ENCODE measurements at regions not wholly inside any gene's neighbourhood (a gene's known extent, or its start where the extent isn't known, plus 50 kb on each side); places are given as distances from the start of the nearest gene placed in this dataset.
"Not testable (repeated sequence)": the region's sequence is repeated elsewhere in the genome, so short reads cannot be mapped to it uniquely, and the experiment has no call there.

- no peak for DNase-seq
- Histone ChIP-seq H3K27me3 (ENCODE audit: insufficient read depth, low read length, poor library complexity) (no peaks in the 10 kb centered on the region), H3K9ac (ENCODE audit: low read depth, low read length) (no peak overlapping the region), H3K9me3 (ENCODE audit: insufficient read depth, low read length, severe bottlenecking) (peaks cover 10% of the 10 kb centered on the region), H3K4me2 (ENCODE audit: insufficient read depth, low read length) (no peak overlapping the region), H3K79me2 (ENCODE audit: insufficient read depth, low read length) (no peaks in the 10 kb centered on the region), H3K4me3 (ENCODE audit: low read depth in 1 of 2, low read length in 2 of 2) (no peak overlapping the region), H3K36me3 (ENCODE audit: insufficient read depth, low read length) (no peaks in the 10 kb centered on the region), H3K27ac (ENCODE audit: low read length) (no peak overlapping the region), H2AFZ (ENCODE audit: low read depth, low read length) (no peak overlapping the region), H3K4me1 (ENCODE audit: insufficient read depth, low read length) (no peaks in the 10 kb centered on the region), H4K20me1 (ENCODE audit: insufficient read depth, low read length) (no peaks in the 10 kb centered on the region)
- ATAC-seq (ENCODE audit: insufficient read depth, low read depth): no peak
- no peak for TF ChIP-seq EZH2 (IDR thresholded peaks at IDR 0.05; ENCODE audit: borderline replicate concordance, low read depth, low read length, severe bottlenecking)
- TF ChIP-seq, protein P1, sequence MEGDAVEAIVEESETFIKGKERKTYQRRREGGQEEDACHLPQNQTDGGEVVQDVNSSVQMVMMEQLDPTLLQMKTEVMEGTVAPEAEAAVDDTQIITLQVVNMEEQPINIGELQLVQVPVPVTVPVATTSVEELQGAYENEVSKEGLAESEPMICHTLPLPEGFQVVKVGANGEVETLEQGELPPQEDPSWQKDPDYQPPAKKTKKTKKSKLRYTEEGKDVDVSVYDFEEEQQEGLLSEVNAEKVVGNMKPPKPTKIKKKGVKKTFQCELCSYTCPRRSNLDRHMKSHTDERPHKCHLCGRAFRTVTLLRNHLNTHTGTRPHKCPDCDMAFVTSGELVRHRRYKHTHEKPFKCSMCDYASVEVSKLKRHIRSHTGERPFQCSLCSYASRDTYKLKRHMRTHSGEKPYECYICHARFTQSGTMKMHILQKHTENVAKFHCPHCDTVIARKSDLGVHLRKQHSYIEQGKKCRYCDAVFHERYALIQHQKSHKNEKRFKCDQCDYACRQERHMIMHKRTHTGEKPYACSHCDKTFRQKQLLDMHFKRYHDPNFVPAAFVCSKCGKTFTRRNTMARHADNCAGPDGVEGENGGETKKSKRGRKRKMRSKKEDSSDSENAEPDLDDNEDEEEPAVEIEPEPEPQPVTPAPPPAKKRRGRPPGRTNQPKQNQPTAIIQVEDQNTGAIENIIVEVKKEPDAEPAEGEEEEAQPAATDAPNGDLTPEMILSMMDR (IDR thresholded peaks at IDR 0.05; ENCODE audit: borderline replicate concordance, extremely low read depth, low read length, poor library complexity, severe bottlenecking): no peak
Measured at GRCh38 chr5:145407300-145408047, 427.7 kb downstream of the PRELID2 start.

DNA sequence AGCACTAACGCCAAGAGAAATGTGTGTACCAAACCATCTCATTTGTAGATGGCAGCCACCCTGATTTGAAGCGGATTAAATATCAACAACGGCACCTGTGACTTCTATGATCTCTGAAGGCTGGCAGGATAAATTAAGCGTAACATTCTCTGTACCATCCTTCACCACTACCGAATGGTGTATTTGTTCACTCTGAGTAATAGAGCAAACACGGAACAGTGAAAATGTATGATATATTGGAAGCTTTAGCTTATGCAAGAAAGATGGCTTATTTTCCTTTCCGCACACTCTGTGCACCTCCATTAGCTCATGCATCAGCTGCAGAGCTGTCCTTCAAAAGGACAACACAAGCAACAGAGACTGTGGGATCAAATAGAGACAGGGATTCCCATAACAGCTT, 431.1 kb downstream of the PRELID2 start:
- H3K79me2 ChIP-seq (ENCODE audit: insufficient read depth, low read length): no peaks in the 10 kb centered on the region
- H3K9me3 ChIP-seq (ENCODE audit: insufficient read depth, low read length, severe bottlenecking): peaks cover 10% of the 10 kb centered on the region
- no peak for DNase-seq
- H3K9ac ChIP-seq (ENCODE audit: low read depth, low read length): no peak overlapping the region
- H3K4me1 ChIP-seq (ENCODE audit: insufficient read depth, low read length): no peaks in the 10 kb centered on the region
- H2AFZ ChIP-seq (ENCODE audit: low read depth, low read length): no peak overlapping the region
- H3K27ac ChIP-seq (ENCODE audit: low read length): no peak overlapping the region
- no peaks in the 10 kb centered on the region for H4K20me1 ChIP-seq (ENCODE audit: insufficient read depth, low read length)
- H3K27me3 ChIP-seq (ENCODE audit: insufficient read depth, low read length, poor library complexity): no peaks in the 10 kb centered on the region
- TF ChIP-seq, protein P1 (IDR thresholded peaks at IDR 0.05; ENCODE audit: borderline replicate concordance, extremely low read depth, low read length, poor library complexity, severe bottlenecking): no peak
- no peak for TF ChIP-seq EZH2 (IDR thresholded peaks at IDR 0.05; ENCODE audit: borderline replicate concordance, low read depth, low read length, severe bottlenecking)
- no peaks in the 10 kb centered on the region for H3K36me3 ChIP-seq (ENCODE audit: insufficient read depth, low read length)
- no peak for ATAC-seq (ENCODE audit: insufficient read depth, low read depth)
- no peak overlapping the region for H3K4me2 ChIP-seq (ENCODE audit: insufficient read depth, low read length)
- H3K4me3 ChIP-seq (ENCODE audit: low read depth in 1 of 2, low read length in 2 of 2): no peak overlapping the region

DNA sequence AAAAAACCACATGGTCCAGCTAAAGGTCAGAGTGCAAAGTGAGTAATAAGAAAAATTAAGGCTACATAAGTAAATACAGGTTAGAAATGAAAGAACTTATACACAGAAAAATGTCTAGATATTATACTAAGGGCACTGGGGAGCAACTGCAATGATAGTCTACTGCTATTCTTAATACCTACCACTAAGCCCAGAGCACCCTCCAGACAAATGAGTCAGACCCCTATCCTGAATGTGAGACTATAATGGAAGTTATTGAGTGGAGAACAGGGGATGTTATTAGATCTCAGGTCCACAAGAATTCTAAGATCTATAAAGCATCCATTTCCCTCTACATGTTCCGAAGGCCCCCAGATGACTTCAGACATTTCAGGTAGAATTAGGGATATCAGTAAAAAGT, 438.3 kb downstream of the PRELID2 start:
- Histone ChIP-seq H3K4me3 (ENCODE audit: low read depth in 1 of 2, low read length in 2 of 2) (no peak overlapping the region), H3K27ac (ENCODE audit: low read length) (no peak overlapping the region), H3K27me3 (ENCODE audit: insufficient read depth, low read length, poor library complexity) (no peaks in the 10 kb centered on the region), H3K36me3 (ENCODE audit: insufficient read depth, low read length) (no peaks in the 10 kb centered on the region), H3K4me2 (ENCODE audit: insufficient read depth, low read length) (no peak overlapping the region), H3K9ac (ENCODE audit: low read depth, low read length) (no peak overlapping the region), H3K4me1 (ENCODE audit: insufficient read depth, low read length) (no peaks in the 10 kb centered on the region), H3K79me2 (ENCODE audit: insufficient read depth, low read length) (no peaks in the 10 kb centered on the region), H4K20me1 (ENCODE audit: insufficient read depth, low read length) (no peaks in the 10 kb centered on the region), H3K9me3 (ENCODE audit: insufficient read depth, low read length, severe bottlenecking) (no peaks in the 10 kb centered on the region), H2AFZ (ENCODE audit: low read depth, low read length) (no peak overlapping the region)
- no peak for ATAC-seq (ENCODE audit: insufficient read depth, low read depth)
- TF ChIP-seq EZH2 (IDR thresholded peaks at IDR 0.05; ENCODE audit: borderline replicate concordance, low read depth, low read length, severe bottlenecking): no peak
- TF ChIP-seq, protein P1 (IDR thresholded peaks at IDR 0.05; ENCODE audit: borderline replicate concordance, extremely low read depth, low read length, poor library complexity, severe bottlenecking): no peak
- DNase-seq: no peak

GRCh38 chr5:145395151-145395550, 440.0 kb downstream of the PRELID2 start:
- not testable (repeated sequence) for H3K79me2 ChIP-seq (ENCODE audit: insufficient read depth, low read length); H3K27ac ChIP-seq (ENCODE audit: low read length); H3K36me3 ChIP-seq (ENCODE audit: insufficient read depth, low read length); H3K9me3 ChIP-seq (ENCODE audit: insufficient read depth, low read length, severe bottlenecking); H3K4me1 ChIP-seq (ENCODE audit: insufficient read depth, low read length); H2AFZ ChIP-seq (ENCODE audit: low read depth, low read length); ATAC-seq (ENCODE audit: insufficient read depth, low read depth); H3K9ac ChIP-seq (ENCODE audit: low read depth, low read length); H3K4me2 ChIP-seq (ENCODE audit: insufficient read depth, low read length); DNase-seq; H3K27me3 ChIP-seq (ENCODE audit: insufficient read depth, low read length, poor library complexity); H3K4me3 ChIP-seq (ENCODE audit: low read depth in 1 of 2, low read length in 2 of 2); H4K20me1 ChIP-seq (ENCODE audit: insufficient read depth, low read length)
